Heart left ventricle (tissue), 16 donors: ENCODE measurements at regions not wholly inside any gene's neighbourhood (a gene's known extent, or its start where the extent isn't known, plus 50 kb on each side); places are given as distances from the start of the nearest gene placed in this dataset.

Experiments
- ATAC-seq, 4 donors: fragments of 200-7000 bp; cut with Tn5 transposase; one replicate each; pipeline ENCODE4 v1.9.1; 2020 to 2022; ENCODE audit warnings: moderate library complexity in 4 of 4, mild to moderate bottlenecking in 3 of 4, moderate number of reproducible peaks in 1 of 4
- DNase-seq, 5 donors: peaks; one replicate each; pipeline ENCODE4 v3.0.0-alpha.2; 2020
- H3K27ac ChIP-seq, 12 donors: fragments of 200-600 bp; sonication (generic) in 4 of 12; one replicate each; pipeline versions ENCODE4 v1.5.0 to v1.8.0; 2016 to 2022; ENCODE audit warnings: mild to moderate bottlenecking in 2 of 12
- H3K27me3 ChIP-seq, 9 donors: fragments of 200-600 bp; sonication (generic) in 2 of 9; one replicate each; pipeline versions ENCODE4 v1.5.1 to v1.8.0; 2016 to 2022; ENCODE audit warnings: mild to moderate bottlenecking in 3 of 9
- H3K36me3 ChIP-seq, 9 donors: fragments of 200-600 bp; sonication (generic) in 2 of 9; one replicate each; pipeline versions ENCODE4 v1.5.0 to v1.8.0; 2018 to 2022; ENCODE audit warnings: mild to moderate bottlenecking in 2 of 9
- H3K4me1 ChIP-seq, 12 donors: fragments of 200-600 bp; sonication (generic) in 4 of 12; one replicate each; pipeline versions ENCODE4 v1.5.0 to v1.8.0; 2016 to 2022; ENCODE audit warnings: mild to moderate bottlenecking in 3 of 12
- H3K4me3 ChIP-seq, 12 donors: fragments of 200-600 bp; sonication (generic) in 4 of 12; one replicate each; pipeline versions ENCODE4 v1.5.0 to v1.8.0; 2017 to 2022; ENCODE audit warnings: mild to moderate bottlenecking in 9 of 12, moderate library complexity in 4 of 12
- H3K9me3 ChIP-seq, 12 donors: fragments of 200-600 bp; sonication (generic) in 4 of 12; one replicate each; pipeline versions ENCODE4 v1.5.0 to v1.8.0; 2016 to 2022; ENCODE audit warnings: mild to moderate bottlenecking in 1 of 12
- POLR2A ChIP-seq, 2 donors: fragments of 450-650 bp; IDR thresholded peaks; one replicate each; pipeline ENCODE4 v1.6.1; 2017; ENCODE audit warnings: antibody characterized with exemption in 2 of 2, mild to moderate bottlenecking in 2 of 2, moderate library complexity in 2 of 2
- WGBS, 4 donors: extraction: QIAGEN DNeasy Blood & Tissue Kit in 2 of 4; methylation state at CpG; one replicate each; pipeline versions ENCODE4 v1.1.5 to v1.1.7; 2013 to 2018; 5-methylcytosine and 5-hydroxymethylcytosine counted together
- intact Hi-C, 10 donors: fragments of 100-400 bp; cut with DNase I; formaldehyde crosslinking; loops; one replicate each; pipeline versions ENCODE4 v1.11.1 to v1.14.2; 2022
- TF ChIP-seq, protein P1 (sequence below), 12 donors: fragments of 200-600 bp; sonication (generic) in 4 of 12; IDR thresholded peaks; one replicate each; pipeline versions ENCODE4 v1.5.0 to v1.8.0; 2018 to 2022; ENCODE audit warnings: antibody characterized with exemption in 12 of 12, mild to moderate bottlenecking in 5 of 12
- donor health status: ischemic (EF 13 %, LVEDD 7.1; RV severe dilation, severe dysfunction).
- donor health status: healthy with polysubstance abuse.
- donor health status: DM: no; HTN: yes; CAD: no.
- donor health status: DM: no; HTN: no; CAD: no.
- donor health status: ischemic (EF 25% LVEDD 6.9; RV normal size, moderate dysfunction).
- donor health status: ischemic (EF 25% LVEDD 5.7; RV mildly dilated, moderate dysfunction).
- donor health status: healthy.
- donor health status: DM: yes; HTN: yes; CAD: no.
- donor health status: ischemic (EF 35%, LVEDD 5.7; RV mildly dilated, moderate dysfunction).
- donor health status: nonischemic (EF 11% LVEDD 7.7; RV severe dilation, severe dysfunction).
- donor health status: DM: yes; HTN: yes; CAD: no.
- donor health status: PGD.
- donor health status: ischemic (EF 29% LVEDD 5.4; RV normal size, mild dysfunction).
- donor health status: nonischemic (EF 23%, LVEDD 6.1; RV moderate dilation, normal function).

DNA sequence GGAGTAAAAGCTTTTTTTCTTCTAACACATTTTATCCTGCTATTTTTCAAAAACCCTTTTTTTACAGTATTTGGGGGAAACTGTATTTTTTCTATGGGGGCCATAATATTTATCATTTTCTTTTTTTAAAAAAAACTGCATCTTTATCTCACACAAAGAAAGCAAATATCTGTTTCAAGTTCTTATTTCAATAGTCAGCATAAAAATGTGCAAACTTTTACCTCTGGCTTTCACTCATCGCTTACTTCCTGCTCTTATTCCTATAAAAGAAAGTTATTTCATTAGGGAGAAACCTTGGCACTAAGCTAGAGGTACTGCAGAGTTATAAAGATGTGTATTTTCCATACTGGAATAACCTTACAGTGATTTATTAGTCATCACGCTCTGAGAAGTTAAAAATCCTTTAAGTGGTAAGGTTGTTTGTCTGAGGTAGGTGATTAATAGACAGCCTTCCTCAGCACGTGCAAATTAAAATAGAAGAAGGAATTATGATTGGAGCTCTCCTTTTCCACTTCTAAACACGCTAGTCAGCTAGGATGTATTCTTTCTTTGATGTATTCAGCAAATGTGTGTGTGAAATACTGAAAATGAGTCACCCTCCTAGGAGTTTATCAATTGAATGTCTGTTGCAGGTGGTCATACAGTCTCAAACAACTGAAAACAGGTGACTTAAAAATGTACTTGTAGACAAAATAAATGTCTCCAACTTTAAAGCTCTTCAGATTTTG is 461.0 kb downstream of the GXYLT1 start:
- ATAC-seq, result no peak
- H3K36me3 ChIP-seq, result no peaks in the 10 kb centered on the region
- no peaks in the 10 kb centered on the region for H3K27me3 ChIP-seq
- WGBS, 4 donors, result 74 to 76% (median 76%) methylated on average over 4 of the region's 4 CpGs
- DNase-seq, result no peak
- no peak for TF ChIP-seq POLR2A (IDR thresholded peaks at IDR 0.05)
- TF ChIP-seq, protein P1, sequence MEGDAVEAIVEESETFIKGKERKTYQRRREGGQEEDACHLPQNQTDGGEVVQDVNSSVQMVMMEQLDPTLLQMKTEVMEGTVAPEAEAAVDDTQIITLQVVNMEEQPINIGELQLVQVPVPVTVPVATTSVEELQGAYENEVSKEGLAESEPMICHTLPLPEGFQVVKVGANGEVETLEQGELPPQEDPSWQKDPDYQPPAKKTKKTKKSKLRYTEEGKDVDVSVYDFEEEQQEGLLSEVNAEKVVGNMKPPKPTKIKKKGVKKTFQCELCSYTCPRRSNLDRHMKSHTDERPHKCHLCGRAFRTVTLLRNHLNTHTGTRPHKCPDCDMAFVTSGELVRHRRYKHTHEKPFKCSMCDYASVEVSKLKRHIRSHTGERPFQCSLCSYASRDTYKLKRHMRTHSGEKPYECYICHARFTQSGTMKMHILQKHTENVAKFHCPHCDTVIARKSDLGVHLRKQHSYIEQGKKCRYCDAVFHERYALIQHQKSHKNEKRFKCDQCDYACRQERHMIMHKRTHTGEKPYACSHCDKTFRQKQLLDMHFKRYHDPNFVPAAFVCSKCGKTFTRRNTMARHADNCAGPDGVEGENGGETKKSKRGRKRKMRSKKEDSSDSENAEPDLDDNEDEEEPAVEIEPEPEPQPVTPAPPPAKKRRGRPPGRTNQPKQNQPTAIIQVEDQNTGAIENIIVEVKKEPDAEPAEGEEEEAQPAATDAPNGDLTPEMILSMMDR (IDR thresholded peaks at IDR 0.05), result no peak
- no peaks in the 10 kb centered on the region for H3K9me3 ChIP-seq
- H3K4me1 ChIP-seq, result no peaks in the 10 kb centered on the region
- H3K27ac ChIP-seq, result no peak overlapping the region
- no peak overlapping the region for H3K4me3 ChIP-seq
- intact Hi-C loops, result loop anchor here in 3 of 10 donors (2.0 kb wide), 2 partner anchors 341 to 343 kb away; no protein-coding TSS in a partner anchor

DNA sequence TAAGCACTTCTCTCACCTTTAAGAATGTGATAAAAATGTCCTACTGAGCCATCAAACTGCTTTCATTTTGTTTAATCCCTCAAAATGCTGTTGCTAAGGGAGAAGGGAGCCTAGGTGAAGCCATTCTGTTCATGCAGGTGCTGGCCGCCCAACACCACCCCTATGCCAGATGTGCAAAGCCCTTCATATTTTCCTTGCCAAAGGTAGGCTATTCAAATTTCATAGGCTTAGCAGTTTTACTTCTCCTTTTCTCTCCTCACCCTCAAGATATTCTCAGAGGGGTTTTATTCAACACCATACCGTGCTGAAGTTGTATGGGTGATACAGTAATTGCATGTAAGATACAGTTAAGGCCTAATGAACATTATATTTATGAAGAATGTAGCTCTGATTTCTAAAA is 461.7 kb downstream of the GXYLT1 start:
- no peak overlapping the region for H3K4me3 ChIP-seq
- no peaks in the 10 kb centered on the region for H3K27me3 ChIP-seq
- no peaks in the 10 kb centered on the region for H3K36me3 ChIP-seq
- H3K9me3 ChIP-seq, result no peaks in the 10 kb centered on the region
- no peak overlapping the region for H3K27ac ChIP-seq
- 91 to 97% (median 94%) methylated on average over 2 of the region's 2 CpGs for WGBS, 4 donors
- DNase-seq (no peak), ATAC-seq (no peak)
- no peak for TF ChIP-seq POLR2A (IDR thresholded peaks at IDR 0.05)
- TF ChIP-seq, protein P1 (IDR thresholded peaks at IDR 0.05), result no peak
- H3K4me1 ChIP-seq, result no peaks in the 10 kb centered on the region
- intact Hi-C loops, result no loop called here

DNA sequence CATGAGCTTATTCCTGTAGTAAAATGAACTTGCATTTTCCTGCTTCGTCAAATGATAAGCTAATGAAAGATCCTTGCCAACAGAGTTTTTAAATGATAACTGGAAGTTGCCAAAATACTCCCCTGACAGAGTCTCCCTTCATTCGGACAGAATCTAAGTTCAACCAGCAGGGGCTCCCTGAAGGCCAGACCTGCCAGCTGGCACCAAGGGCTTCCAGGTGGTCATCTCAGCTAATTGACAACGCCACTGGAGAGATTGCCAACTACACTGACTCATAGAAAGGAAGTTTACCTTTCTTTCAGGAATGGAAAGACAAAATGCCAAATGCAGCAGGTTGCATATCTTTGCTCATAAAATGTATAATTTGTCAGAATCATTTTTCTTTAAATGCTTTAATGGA is 462.8 kb downstream of the GXYLT1 start:
- Histone ChIP-seq H3K4me3 (no peak overlapping the region), H3K27me3 (no peaks in the 10 kb centered on the region), H3K4me1 (no peaks in the 10 kb centered on the region), H3K27ac (no peak overlapping the region), H3K36me3 (no peaks in the 10 kb centered on the region), H3K9me3 (peaks cover 0 to 3% (median 0%) of the 10 kb centered on the region in 12 donors)
- TF ChIP-seq, protein P1 (IDR thresholded peaks at IDR 0.05), result no peak
- TF ChIP-seq POLR2A (IDR thresholded peaks at IDR 0.05), result no peak
- intact Hi-C loops, result no loop called here
- WGBS, 4 donors, result 55 to 61% (median 57%) methylated on average over 3 of the region's 3 CpGs
- no peak for ATAC-seq
- DNase-seq, result no peak

DNA sequence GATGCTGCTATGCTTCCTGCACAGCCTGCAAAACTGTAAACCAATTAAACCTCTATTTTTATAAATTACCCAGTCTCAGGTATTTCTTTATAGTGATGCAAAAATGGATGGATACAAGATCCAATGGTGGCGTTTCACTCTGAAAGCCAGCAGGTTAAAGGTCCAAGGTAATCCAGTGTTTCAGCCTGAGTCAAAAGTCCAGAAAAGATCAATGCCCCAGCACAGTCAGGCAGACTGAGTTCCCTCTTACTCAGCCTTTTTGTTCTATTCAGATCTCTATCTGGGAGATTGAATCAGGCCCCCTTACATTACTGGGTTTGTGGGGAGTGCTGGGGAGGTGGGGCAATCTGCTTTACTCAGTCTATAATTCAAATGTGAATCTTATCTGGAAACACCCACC is 464.5 kb downstream of the GXYLT1 start:
- no peak for ATAC-seq
- DNase-seq, result no peak
- no peak for TF ChIP-seq POLR2A (IDR thresholded peaks at IDR 0.05)
- TF ChIP-seq, protein P1 (IDR thresholded peaks at IDR 0.05), result no peak
- H3K27me3 ChIP-seq, result no peaks in the 10 kb centered on the region
- no peaks in the 10 kb centered on the region for H3K36me3 ChIP-seq
- intact Hi-C loops, result no loop called here
- H3K4me1 ChIP-seq, result no peaks in the 10 kb centered on the region
- WGBS, 4 donors, result 94 to 98% (median 96%) methylated on average over 1 of the region's 1 CpG
- no peak overlapping the region for H3K27ac ChIP-seq
- peaks cover 0 to 3% (median 0%) of the 10 kb centered on the region in 12 donors for H3K9me3 ChIP-seq
- no peak overlapping the region for H3K4me3 ChIP-seq
